GM18868 (cell line): ENCODE measurements at regions not wholly inside any gene's neighbourhood (a gene's known extent, or its start where the extent isn't known, plus 50 kb on each side); places are given as distances from the start of the nearest gene placed in this dataset.
"Not testable (repeated sequence)": the region's sequence is repeated elsewhere in the genome, so short reads cannot be mapped to it uniquely, and the experiment has no call there.

Experiments used
- ATAC-seq: cut with Tn5 transposase; IDR thresholded peaks from one replicate; pipeline ENCODE4 v1.9.1; 2021; ENCODE audit warnings: mild to moderate bottlenecking, moderate library complexity; ENCODE audit not compliant: unreplicated experiment

DNA sequence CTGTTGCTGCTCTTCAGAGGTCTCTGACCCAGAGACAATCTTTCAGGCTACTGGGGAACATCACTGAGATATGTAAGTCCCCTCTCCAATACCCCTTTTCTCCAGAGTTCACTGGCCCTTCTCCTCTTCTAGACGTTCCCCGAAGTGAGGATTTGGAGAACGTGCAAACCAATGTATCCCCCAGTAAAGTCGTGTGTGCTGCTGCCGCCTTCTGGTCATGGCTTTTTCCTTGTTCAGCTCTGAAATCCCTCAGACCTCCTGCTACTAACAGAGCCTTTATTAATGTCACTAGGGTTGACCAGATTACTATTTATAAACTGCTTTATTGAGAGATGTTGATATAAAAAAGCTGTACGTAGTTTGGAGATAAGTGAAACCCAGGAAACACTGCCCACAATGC lies 1028.6 kb downstream of the CDH9 start:
- no peak for ATAC-seq

DNA sequence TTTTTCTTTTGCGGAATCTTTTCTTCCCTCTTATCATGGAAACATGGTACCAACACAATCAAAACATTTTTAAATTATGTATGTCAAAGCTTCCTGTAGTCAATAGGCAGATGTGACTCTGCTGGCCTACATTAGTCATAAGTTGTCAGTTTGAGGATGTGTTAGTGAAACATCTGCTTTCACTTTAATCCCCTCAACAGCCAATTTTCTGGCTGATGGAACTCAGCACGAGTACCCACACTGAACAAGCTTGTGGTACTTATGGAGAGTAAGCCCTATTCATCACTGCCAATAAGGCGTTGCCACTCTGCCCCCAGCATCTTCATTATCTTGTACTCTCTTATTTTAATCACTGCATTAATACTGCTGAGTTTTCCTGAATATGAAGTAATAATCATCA lies 1034.4 kb downstream of the CDH9 start:
- no peak for ATAC-seq

DNA sequence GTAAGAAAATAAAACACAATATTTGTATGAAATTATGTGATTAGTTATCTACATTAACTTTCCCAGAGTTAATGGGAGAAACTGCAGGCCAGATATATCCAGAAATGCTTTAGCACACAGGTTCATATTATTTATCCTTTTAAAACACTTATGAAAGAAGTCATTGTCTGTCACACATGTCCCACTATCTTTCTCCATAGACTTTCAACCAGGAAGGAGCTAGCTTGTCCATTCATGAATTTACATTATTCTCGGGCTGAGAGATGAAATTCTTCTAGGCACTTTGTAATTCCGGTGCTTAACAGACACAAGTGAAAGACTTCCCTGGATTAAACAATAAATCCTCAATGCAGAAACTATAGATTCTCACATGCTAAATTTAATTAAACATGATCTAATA lies 1043.2 kb downstream of the CDH9 start:
- no peak for ATAC-seq

DNA sequence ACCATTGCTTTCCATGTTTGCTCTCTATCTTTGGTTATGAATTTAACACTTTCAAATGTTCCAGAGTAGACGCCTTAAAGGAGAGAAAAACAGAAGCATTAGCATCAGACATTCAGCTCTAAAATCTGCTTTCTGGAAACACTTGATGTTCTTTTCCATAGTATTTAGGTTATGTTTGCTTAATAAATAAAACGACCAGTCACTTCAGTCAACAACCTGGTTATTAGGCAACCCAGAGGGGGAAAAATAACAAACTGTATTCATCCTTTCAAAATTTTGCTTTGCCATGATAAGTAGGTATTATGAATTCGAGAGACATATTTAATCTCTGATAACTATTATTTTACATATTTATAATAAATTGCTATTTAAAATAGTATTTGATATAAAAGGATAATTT lies 1044.7 kb downstream of the CDH9 start:
- ATAC-seq, result no peak

DNA sequence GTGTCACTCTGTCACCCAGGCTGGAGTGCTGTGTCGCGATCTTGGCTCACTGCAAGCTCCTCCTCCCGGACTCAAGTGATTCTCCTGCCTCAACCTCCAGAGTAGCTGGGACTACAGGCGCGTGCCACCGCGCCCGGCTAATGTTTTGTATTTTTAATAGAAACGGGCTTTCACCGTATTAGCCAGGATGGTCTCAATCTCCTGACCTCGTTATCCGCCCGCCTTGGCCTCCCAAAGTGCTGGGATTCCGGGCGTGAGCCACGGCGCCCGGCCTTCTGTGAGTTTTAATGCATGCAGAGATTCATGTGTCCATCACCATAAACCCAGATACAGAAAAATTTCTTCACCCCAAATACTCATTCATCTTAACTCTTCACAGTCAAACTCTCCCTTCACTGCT lies 1046.7 kb downstream of the CDH9 start:
- ATAC-seq, result no peak

DNA sequence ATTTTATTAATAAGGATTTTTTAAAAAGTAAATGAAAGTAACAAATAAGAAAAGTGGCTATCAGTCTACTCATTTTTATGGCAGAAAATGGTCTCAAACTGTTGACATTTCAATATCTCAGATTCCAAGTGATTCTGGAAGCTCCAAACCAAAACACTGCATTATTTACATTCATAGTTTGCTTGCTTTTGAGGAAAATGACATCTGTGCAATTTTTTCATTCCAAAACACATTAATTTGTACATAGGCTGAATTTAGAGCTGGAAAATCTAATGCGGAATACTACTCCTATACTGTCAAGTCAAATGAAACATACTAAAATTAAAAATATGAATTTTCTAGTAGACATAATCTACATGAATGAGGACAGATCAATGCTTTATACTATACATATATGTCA lies 1047.6 kb downstream of the CDH9 start:
- no peak for ATAC-seq

DNA sequence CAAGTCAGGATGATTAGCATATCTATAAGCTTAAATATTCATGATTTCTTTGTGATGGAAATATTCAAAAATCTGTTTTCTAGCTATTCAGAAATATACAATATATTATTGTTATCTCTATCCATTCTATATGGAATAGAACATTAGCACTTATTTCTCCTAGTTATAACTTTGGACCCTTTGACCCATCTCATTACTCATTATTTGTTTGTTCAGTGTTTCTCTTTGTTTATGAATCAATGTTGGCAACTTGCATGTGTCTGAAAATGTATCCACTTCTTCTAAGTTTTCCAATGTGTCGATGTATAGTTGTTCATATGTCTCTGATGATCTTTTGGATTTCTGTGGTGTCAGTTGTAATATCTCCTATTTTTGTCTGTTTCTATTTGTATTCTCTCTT lies 1059.3 kb downstream of the CDH9 start:
- ATAC-seq, result no peak

DNA sequence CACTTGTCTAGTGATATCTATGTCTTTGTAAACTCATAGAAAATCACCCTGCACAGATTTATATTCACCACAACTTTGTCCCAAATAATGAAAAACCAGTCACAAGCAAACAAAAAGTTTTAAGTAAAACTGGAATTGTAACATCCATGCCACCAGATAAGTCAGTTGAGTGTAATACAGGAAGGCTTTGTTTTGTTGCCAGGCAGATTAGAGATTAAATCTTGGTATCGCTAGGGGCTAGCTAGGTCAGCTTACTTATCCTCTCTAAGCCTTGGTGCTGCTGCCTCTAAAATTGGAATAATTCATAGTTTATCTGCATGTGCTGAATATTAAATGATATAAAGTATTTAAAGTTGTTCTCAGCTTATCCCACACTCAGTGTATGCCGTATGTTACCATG lies 1062.5 kb downstream of the CDH9 start:
- no peak for ATAC-seq

DNA sequence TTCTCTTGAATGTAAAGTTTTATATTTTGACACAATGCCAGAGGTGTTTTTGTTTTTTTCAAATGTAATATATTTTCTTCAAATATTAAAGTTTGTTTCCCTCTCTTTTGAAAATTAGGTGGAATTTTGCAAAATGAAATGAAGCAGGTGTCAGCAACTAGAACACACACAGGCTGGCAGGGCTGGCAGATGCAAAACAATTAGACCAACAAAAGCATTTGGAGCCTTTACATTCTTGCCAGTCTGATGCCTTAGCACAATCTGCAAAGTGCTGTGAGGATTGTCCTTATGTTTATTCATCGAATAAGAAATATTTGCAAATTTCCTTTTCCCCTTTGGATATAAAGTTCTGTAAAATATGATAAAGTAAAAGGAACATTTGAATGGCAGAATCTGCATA lies 1063.9 kb downstream of the CDH9 start:
- no peak for ATAC-seq

DNA sequence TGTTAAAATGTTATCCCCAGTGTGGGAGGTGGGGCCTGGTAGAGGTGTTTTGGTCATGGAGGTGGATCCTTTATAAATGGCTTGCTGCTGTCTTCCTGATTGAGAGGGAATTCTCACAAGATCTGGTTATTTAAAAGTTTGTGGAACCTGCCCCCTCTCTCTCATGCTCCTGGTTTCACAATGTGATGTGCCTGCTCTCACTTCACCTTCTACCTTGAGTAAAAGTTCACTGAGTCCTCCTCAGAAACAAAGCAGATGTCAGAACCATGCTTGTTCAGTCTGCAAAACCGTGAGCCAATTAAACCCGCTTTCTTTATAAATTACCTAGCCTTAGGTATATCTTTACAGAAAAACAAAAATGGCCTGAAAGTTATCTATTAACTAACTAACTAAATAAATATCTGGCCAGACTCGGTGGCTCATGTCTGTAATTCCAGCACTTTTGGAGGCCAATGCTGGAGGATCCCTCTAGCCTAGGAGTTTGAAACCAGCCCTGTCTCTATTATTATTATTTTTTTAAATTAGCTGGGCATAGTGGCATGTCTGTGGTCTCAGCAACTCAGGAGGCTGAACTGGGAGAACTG lies 1067.4 kb downstream of the CDH9 start:
- no peak for ATAC-seq

DNA sequence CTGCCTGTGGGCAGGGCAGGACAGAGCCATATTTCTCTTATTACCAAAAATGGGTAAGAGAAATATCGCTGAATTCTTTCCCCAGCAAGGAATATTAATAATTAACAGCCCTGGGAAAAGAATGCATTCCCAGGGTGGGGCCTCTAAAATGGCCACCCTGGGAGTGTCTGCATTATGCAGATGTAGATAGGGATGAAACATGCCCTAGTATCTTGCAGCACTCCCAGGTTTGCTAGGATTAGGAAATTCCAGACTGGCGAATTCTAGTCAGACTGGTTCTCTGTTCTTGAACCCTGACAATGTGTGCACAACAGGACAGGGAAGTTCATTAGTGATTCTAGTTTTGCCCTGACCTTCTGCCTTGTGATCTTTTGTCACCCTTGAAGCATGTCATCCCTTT lies 1069.3 kb downstream of the CDH9 start:
- not testable (repeated sequence) for ATAC-seq

DNA sequence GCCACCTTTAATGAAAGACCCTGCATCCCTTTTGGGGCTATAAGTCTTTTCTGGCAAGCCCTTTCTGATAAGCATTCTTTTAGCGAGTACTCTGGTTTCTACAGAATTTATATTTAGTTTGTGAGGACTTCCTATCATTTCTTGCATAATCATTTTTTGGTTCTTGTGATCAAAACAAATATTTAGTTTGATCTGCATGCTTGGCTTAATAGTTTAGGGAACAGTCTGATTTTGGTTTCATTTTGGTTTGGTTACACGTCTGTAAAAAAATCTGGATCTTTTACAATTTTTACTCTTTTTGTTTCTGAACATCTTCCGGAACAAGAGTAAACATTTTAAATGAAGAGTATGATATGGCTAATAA lies 1074.4 kb downstream of the CDH9 start:
- ATAC-seq, result no peak

DNA sequence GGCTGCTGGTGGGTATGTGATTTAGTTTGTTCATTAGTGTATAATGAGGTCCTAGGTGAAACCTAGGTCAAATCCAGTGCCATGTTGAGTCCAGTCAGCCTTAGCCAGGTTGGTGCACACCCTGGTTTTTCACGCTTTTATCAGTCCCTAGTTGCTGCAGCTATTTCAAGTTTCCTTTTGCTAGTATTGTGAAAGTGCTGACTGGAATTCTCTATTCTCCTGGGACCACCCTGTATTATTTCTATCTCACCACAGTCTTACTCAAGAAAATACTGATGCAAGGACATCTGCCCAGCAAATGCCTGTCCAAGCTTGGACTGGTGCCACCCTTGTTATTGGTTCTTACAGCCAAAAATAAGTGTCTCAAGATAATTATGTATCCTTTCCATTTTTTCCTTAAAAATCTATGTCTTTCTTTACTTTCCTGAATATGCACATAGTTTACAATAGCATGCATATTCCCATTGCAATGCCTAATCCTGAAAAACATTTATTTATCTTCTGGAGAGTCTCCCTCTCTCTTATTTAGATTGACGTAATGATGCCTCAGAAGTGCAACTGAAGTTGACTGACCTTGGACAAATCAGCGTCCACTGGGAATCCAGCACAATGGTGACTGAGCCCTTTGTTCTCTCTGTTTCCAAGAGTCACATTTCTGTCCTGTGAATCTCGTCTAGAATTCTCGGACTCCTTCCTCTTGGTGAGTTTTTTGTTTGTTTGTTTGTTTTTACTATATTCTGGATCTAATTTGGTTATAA lies 1075.0 kb downstream of the CDH9 start:
- ATAC-seq, result no peak

DNA sequence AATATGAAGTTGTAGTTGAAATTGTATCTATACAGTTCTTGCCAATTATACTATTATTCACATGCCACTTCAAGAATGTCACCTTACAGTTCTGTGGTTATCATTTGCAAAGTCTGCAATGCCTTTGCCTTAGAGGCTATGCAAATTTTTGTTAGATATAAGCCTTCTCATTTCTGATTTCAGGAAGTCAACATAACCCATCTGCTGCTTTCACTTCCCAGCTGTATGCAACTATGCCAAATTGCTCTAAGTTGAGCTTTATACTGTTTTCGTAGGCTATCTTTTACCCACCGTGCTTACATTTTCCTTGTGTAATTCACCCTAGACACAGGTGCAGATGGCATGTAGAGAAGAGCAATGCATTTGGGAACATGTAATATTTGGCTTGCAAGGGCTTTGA lies 1083.0 kb downstream of the CDH9 start:
- ATAC-seq, result peak; percentile 63

DNA sequence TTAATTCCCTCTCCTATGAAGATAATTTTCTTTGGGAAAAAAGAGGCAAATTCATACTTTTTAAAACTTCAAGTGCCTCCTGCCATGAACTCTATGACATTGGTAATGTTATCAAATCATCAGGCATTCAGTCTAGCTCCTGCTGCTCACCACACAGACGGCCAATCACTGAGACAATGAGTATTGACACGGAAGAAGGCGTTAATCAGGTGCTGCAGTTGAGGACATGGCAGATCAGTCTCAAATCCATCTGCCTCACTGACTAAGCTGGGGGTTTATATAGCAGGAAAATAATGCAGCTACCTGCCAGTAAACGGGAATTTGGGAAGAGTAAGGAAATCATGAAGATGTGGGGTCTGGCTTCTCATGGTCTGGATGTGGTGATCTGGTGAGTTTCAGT lies 1087.7 kb downstream of the CDH9 start:
- ATAC-seq, result no peak

DNA sequence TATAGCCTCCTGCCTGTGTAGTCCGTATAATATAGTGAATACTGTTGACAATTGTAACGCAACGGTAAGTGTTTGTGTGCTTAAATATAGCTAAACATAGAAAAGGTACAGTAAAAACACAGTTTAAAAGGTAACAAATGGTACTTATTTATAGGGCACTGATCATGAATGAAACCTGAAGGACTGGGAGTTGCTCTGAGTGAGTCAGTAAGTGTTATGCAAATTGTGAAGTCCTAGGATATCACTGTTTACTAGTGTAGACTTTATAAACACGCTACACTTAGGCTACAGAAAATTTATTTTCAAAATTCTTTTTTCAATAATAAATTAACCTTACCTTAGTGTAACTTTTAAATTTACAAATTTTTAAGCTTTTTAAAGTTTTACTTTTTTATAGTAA lies 1090.1 kb downstream of the CDH9 start:
- no peak for ATAC-seq

DNA sequence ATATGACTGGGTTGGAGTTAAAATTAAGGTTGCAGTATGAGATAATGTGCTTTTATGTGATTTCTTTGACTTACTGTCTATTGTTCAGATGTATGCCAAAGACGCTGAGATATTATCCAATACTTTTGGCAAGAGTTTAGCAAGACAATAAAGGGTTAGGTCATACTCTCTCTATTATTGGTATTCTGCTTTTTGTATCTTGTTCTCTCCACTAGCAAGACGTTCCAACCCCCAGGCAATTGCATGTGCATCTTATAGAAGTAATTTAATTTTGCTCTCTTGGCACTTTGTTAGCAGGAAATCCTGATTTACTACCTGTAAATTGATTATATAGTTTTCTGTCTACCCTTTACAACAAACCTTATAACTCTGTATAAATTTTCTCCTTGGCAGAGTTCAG lies 1093.6 kb downstream of the CDH9 start:
- ATAC-seq, result no peak

DNA sequence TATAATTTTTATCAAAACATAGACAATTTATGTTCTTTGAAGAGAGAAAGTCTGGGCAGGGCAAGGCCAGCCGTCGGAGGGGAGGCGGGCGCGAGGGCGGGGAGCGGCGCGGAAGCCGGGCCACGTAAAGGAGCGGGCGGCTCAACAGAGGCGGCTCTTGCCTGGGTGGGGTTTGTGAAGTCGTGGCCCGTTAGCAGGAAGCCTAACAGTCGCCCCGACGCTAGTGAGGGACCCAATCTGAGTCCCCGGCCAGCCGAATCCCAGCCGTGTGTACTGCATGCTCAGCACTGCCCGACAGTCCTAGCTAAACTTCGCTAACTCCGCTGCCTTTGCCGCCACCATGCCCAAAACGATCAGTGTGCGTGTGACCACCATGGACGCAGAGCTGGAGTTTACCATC lies 1129.2 kb downstream of the CDH9 start:
- ATAC-seq, result no peak

DNA sequence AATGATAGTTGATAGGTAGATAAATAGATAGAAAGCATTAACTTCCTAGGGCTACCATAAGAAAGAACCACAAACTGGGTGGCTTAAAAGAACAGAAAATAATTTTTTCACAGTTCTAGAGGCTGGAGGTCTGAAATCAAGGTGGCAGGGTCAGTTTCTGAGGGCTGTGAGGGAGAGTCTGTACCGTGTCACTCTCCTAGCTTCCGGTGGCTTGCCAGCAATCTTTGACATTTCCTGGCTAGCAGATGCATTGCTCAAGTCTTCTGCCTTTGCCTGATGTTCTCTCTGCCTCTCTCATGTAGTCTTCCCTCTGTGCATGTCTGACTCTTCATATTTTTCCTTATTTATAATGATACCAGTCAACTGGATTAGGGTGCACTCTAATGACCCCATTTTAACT lies 1132.7 kb downstream of the CDH9 start:
- ATAC-seq, result no peak

DNA sequence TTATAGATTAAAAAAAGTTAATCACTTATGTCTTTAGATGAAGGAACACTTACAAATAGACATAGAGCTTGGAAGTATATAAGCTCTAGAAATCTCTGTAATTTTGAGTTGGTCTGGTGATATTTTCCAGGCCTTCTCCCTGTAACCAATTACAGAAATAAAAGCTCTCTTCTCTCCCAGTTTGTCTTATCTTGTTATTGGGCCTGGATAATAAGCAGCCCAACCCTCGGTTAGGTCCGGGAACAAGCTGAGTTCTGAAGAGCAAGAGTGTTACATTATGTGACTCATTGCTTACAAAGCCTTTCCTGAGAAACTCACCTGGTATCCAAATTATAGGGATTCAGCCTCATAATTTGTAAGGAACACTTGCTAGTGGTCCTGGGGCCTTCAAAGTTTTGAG lies 1146.2 kb downstream of the CDH9 start:
- ATAC-seq, result no peak

DNA sequence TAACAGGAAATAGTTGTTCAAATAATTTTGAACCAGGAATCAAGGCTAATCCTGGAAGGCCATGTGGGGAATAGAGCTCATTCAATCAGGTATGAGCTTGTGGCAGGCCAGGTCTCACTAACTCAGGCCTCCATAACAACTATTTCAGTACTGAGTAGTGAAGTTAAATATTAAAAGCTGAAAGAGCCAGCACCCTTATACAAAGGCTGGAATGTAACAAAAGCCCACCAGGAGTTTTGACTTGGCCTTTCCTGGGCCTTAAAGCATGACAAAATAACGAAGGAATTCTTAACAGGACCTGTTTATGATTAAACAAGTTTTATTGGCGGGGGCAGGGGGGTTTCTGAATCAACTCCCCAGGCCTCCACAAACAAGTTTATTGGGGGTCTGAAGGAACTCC lies 1146.7 kb downstream of the CDH9 start:
- no peak for ATAC-seq

DNA sequence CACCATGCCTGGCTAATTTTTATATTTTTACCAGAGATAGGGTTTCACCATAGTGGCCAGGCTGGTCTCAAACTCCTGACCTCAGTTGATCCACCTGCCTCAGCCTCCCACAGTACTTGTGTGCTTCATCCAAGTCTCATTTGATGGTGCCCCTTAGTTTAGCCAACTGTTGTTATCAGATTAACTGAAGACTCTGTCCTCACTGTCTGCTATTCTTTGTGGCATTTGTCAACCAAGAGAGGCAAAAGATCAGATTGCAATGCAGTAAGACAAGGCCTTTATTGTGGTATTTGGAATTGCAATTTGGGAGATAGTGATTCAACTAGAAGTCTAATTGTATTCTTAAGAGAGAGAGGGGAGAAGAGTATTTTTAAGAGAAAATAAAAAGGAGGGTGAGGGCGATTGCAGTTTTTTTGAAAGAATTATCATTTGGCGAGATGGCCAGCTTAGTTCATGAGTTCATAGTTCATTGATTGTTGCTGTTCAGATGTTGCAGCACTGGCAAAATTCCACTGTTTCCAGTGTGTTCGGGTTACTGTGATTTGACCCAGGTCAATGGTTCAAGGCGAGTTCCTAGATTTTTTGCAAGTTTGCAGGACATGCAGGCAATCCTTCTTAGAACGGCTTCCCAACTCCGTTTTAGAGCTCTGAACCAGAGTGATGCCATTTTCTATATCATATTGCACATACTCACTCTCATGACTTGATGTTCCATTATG lies 1156.9 kb downstream of the CDH9 start:
- no peak for ATAC-seq
